Left lung (tissue), 4 donors: ENCODE measurements at regions not wholly inside any gene's neighbourhood (a gene's known extent, or its start where the extent isn't known, plus 50 kb on each side); places are given as distances from the start of the nearest gene placed in this dataset.
"Not testable (repeated sequence)": the region's sequence is repeated elsewhere in the genome, so short reads cannot be mapped to it uniquely, and the experiment has no call there.

Experiments used
- ATAC-seq: fragments of 200-7000 bp; cut with Tn5 transposase; one replicate; pipeline ENCODE4 v1.9.1; 2020; ENCODE audit warnings: moderate library complexity
- DNase-seq, 4 donors: peaks; one replicate each; pipeline ENCODE4 v3.0.0-alpha.2; 2013 to 2020
- H3K27ac ChIP-seq, 2 donors: fragments of 200-600 bp; sonication (generic) in 1 of 2; one replicate each; pipeline versions ENCODE4 v1.5.0 to v1.8.0; 2020 to 2021
- H3K27me3 ChIP-seq, 2 donors: fragments of 200-600 bp; sonication (generic) in 1 of 2; one replicate each; pipeline versions ENCODE4 v1.5.0 to v1.8.0; 2020 to 2021
- H3K36me3 ChIP-seq, 2 donors: fragments of 200-600 bp; sonication (generic) in 1 of 2; one replicate each; pipeline versions ENCODE4 v1.5.0 to v1.8.0; 2020 to 2021
- H3K4me1 ChIP-seq, 2 donors: fragments of 200-600 bp; one replicate each; pipeline ENCODE4 v1.8.0; 2021
- H3K4me3 ChIP-seq, 2 donors: fragments of 200-600 bp; sonication (generic) in 1 of 2; one replicate each; pipeline versions ENCODE4 v1.5.0 to v1.8.0; 2020 to 2021; ENCODE audit warnings: mild to moderate bottlenecking in 1 of 2
- H3K9me3 ChIP-seq, 2 donors: fragments of 200-600 bp; sonication (generic) in 1 of 2; one replicate each; pipeline versions ENCODE4 v1.5.0 to v1.8.0; 2020 to 2021
- CTCF ChIP-seq, 2 donors: fragments of 200-600 bp; sonication (generic) in 1 of 2; IDR thresholded peaks; one replicate each; pipeline versions ENCODE4 v1.5.0 to v1.8.0; 2021; ENCODE audit warnings: antibody characterized with exemption in 2 of 2
- intact Hi-C, 2 donors: fragments of 100-400 bp; cut with DNase I; formaldehyde crosslinking; loops; one replicate each; pipeline versions ENCODE4 v1.11.2 to v1.14.2; 2022
- donor health status: DM: no; HTN: yes; CAD: no.
- donor health status: DM: no; HTN: no; CAD: no.

DNA sequence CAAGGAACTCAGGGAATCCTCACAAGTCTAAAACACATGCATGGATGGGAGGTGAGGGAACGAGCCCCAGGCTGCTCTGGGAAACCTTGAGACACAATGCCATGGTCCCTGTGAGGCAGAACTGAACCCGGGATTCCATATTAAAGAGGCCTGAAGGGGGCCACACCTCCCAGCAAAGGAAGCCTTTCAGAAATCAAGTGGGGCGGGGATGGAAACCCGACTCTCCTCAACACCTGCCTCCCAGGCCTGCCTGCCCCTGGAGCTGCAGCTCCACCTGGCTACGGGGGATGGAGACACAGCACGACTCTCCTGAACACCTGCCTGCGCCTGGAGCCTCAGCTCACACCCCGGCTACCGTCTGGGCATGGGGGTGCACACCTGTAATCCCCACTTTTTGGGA, 77.8 kb upstream of the LPCAT1 start:
- peak in 2 of 4 donors; percentile 30 to 64 for DNase-seq
- H3K27me3 ChIP-seq: not testable (repeated sequence)

DNA sequence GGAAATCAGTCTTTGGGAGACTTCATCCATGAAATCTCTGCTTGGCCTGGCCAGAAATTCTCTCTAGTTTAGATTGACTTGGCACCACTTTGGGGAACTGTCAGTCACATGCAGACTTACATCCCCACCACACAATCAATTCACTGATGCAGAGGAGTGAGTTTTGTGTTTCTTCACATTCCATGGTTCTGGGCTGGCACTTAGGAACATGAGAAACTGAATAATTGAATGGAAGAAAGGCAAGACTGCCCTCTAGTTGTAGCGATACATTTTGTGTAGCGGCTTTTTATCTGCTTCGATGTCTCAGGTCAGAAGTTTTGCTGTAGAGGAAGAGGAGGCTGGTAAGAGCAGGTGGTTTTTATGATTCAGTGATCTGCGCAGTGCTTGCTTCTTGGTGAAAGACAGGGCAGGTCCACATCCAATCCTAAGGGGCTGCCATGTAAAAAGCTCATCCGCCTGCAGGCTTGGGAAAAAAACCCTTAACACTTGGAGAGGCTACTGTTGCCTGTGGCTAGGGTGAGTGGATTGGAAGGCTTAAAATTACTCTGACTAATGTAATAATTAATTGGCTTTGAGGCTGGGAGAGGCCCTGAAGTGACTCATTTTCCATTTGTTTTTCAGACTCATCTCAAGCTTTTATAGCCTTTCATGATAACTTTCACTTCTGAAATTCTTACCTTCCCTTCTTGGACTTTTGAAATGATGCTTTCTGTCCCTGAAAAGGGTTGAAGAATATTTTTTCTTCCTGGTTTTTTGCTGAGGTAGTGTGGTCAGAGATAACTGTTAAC, 75.4 kb upstream of the LPCAT1 start:
- H3K4me1 ChIP-seq, H3K4me3 ChIP-seq, H3K27ac ChIP-seq, intact Hi-C loops, H3K9me3 ChIP-seq, H3K36me3 ChIP-seq: not testable (repeated sequence)
- ATAC-seq (peak; percentile 40), DNase-seq (peak in 2 of 4 donors; percentile 39 to 61)
- peaks cover 0 to 22% of the 10 kb centered on the region in 2 donors for H3K27me3 ChIP-seq

More for the DNA sequence above, 77.8 kb upstream of the LPCAT1 start:
- H3K36me3 ChIP-seq, H3K9me3 ChIP-seq, intact Hi-C loops, H3K27ac ChIP-seq, H3K4me1 ChIP-seq, H3K4me3 ChIP-seq: not testable (repeated sequence)
- peak; percentile 88 for ATAC-seq

DNA sequence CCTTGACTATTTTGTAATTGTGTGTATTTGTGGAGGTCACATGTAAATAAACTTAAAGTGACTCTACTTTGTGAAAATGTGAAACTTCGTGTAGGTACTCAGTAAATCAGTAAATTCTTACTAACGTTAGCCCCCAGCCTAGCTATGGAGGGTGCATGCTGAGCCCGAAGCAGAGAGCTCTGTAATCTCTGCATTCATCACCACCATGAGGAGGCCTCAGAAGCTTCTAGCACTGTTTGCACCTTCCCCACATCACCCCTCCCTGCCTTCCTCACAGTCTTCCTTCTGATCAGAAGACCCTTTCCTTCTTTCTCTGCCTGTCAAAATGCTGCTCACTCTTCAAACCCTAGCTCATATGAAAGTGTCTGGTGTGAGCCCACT, 73.3 kb upstream of the LPCAT1 start:
- peak overlapping the region in 1 of 2 donors; percentile 28 for H3K27ac ChIP-seq
- H3K36me3 ChIP-seq, intact Hi-C loops, DNase-seq, H3K9me3 ChIP-seq, H3K4me1 ChIP-seq, H3K4me3 ChIP-seq, ATAC-seq: not testable (repeated sequence)
- peaks cover 0 to 21% of the 10 kb centered on the region in 2 donors for H3K27me3 ChIP-seq

DNA sequence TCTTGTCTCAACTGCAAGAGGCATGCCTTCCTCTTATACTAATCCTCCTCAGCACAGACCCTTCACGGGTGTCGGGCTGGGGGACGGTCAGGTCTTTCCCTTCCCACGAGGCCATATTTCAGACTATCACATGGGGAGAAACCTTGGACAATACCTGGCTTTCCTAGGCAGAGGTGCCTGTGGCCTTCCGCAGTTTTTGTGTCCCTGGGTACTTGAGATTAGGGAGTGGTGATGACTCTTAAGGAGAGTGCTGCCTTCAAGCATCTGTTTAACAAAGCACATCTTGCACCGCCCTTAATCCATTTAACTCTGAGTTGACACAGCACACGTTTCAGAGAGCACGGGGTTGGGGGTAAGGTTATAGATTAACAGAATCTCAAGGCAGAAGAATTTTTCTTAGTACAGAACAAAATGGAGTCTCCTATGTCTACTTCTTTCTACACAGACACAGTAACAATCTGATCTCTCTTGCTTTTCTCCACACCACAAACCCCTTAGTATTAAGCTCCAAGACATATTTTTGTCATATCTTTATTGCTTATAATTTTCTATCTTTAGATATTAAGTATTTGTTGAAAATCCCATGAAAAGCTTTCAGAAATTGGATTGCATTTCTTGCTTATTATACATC, 72.8 kb upstream of the LPCAT1 start:
- intact Hi-C loops, H3K9me3 ChIP-seq, H3K4me3 ChIP-seq, H3K36me3 ChIP-seq, ATAC-seq, H3K4me1 ChIP-seq, DNase-seq: not testable (repeated sequence)
- Histone ChIP-seq H3K27me3 (peaks cover 0 to 21% of the 10 kb centered on the region in 2 donors), H3K27ac (peak overlapping the region in 1 of 2 donors; percentile 28)

- ATAC-seq: peak; percentile 95
- H3K9me3 ChIP-seq: no peaks in the 10 kb centered on the region
- H3K4me1 ChIP-seq: peaks cover 3 to 4% of the 10 kb centered on the region in 2 donors
- peak overlapping the region; percentile 61 to 73 for H3K27ac ChIP-seq
- peak overlapping the region; percentile 48 to 49 for H3K4me3 ChIP-seq
- peak; percentile 79 to 92 (median 88) for DNase-seq
- TF ChIP-seq CTCF (IDR thresholded peaks at IDR 0.05): peak; percentile 13 to 21
- intact Hi-C loops: no loop called here
- H3K36me3 ChIP-seq: no peaks in the 10 kb centered on the region
- peaks cover 0 to 21% of the 10 kb centered on the region in 2 donors for H3K27me3 ChIP-seq
Measured at GRCh38 chr5:1594357-1595106, 70.8 kb upstream of the LPCAT1 start.

DNA sequence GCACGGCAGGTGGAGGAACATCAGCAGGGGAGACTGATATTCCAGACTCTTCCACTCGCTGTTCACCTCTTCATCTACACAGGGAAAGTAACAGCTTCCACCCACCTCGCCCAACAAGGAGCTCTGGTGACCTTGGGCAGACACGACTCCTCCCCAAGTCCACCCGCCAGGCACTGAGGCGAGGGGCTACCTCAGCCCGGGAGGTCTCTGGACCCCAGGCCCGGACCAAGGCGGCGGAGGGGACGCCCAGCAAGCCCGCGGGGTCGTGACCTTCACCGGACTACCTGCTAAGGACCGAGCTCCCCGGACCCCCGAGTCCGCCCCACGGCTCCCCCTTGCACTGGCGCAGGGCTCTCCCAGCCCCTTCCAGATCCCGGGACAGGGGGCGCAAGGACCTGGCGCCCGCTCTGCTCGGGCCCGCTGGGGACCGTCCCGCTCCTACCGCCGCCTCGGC, 70.2 kb upstream of the LPCAT1 start:
- no peak for DNase-seq
- TF ChIP-seq CTCF (IDR thresholded peaks at IDR 0.05): no peak
- peak; percentile 34 for ATAC-seq
- Histone ChIP-seq H3K36me3 (peaks cover 0 to 2% of the 10 kb centered on the region in 2 donors), H3K4me3 (peak overlapping the region; percentile 48 to 49), H3K9me3 (no peaks in the 10 kb centered on the region), H3K27me3 (peaks cover 0 to 21% of the 10 kb centered on the region in 2 donors), H3K27ac (peak overlapping the region; percentile 61 to 73), H3K4me1 (peaks cover 3 to 4% of the 10 kb centered on the region in 2 donors)
- intact Hi-C loops: no loop called here

DNA sequence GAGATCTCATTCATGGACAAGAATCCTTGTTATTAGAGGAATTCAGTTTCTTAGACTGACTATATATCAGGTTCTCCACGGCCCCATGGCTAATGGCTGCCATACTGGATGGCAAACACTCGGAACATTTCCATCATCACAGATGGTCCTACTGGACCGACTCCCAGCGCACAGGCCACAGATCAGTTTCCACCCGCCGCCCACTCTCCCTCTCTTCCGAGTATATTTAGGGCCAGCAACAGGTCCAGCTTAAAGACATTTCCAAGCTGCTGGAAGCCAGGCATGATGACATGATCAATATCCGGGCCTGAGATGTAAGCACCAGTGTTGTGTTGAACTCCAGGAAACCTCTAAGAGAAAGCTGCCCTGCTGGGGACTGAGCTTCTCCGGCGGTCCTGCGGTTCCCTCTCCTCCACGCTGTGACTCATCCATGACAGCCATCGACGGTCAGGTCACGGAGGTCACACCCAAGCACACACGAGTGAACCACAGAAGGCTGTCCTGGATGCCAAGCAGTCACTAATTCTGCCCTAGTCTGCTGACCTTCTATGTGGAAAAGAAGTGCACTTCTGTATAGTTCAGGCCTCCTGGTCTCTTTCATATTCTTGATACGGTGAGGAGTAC, 64.4 kb upstream of the LPCAT1 start:
- DNase-seq, H3K4me3 ChIP-seq, ATAC-seq, intact Hi-C loops, H3K4me1 ChIP-seq, H3K27ac ChIP-seq, H3K27me3 ChIP-seq, H3K9me3 ChIP-seq: not testable (repeated sequence)
- H3K36me3 ChIP-seq: peaks cover 0 to 15% of the 10 kb centered on the region in 2 donors

DNA sequence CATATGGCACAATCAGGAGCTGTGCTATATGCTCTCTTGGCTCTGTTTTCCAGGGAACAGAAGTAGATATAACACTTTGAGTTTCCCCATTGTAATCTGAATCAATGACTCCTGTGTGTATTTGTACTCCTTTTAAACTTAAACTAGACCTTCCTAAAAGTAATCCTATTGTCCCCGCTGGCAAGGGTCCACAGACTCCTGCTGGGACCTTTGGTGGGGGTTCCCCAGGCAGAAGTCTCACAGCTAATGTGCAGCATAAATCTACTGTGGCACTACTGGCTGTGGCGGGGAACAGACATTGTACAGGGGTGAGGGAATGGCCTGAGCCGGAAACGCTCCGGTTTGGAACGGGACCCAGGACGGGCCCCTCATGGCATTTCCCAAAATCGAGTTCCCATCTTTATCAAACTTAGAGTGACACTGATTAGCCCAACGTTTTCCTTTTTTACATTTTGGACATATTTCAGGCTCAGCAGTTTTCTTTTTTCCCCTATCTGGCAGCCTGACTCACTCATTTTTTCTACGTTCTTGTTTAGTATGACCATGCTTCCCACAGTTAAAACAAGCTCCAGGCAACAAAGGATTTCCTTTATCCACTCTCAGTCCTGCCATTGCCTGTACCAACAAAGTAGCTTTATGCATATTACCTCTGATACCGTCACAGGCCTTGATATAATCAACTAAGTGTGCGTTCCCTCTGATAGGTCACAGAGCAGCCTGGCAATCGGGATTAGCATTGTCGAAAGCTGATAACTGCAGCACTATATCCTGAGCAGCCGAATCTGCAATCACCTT, 59.5 kb upstream of the LPCAT1 start:
- DNase-seq, H3K9me3 ChIP-seq, H3K27me3 ChIP-seq, H3K4me1 ChIP-seq, intact Hi-C loops, ATAC-seq, H3K4me3 ChIP-seq, H3K27ac ChIP-seq: not testable (repeated sequence)
- H3K36me3 ChIP-seq: peaks cover 0 to 18% of the 10 kb centered on the region in 2 donors

DNA sequence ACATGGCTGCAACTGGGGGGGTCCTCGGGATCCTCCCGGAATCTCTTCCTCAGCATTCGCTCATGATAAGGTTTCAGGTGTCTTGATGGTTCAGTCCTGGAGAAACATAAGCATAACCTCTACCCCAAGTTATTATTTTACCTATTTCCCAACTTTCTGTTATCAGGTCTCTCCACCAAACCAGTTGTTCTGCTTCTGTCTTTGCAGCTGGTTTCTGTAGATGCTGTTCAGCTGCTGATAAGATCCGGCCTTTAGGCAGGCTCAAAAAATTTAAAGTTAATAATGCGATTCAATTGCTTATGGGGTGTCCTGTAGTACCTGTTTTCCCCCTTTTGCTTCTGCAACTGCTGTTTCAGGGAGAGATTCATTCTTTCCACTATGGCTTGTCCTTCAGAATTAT, 55.6 kb upstream of the LPCAT1 start:
- ATAC-seq, H3K9me3 ChIP-seq, H3K4me1 ChIP-seq, intact Hi-C loops, H3K27ac ChIP-seq, DNase-seq, H3K4me3 ChIP-seq, H3K27me3 ChIP-seq: not testable (repeated sequence)
- peaks cover 0 to 16% of the 10 kb centered on the region in 2 donors for H3K36me3 ChIP-seq

DNA sequence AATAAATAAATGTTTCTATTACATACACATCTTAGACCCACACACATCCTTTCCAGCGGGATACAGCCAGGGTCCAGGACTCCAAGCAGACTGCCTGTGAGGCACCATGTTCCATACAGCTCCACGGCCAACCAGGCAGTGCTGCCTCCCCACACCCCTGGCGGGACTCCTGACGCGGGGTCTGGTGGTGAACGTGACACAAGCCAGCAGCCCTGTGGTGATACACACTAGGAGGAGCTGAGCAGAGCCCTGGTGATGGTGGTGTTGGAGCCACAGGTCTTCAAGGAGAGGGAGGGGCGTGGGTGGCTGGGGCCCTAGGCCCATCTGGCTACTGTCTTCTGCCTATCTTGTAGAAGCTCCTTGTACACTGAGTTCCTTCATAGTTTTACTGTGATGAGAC, 53.1 kb upstream of the LPCAT1 start:
- H3K27me3 ChIP-seq, DNase-seq, H3K9me3 ChIP-seq, intact Hi-C loops, H3K4me3 ChIP-seq, H3K4me1 ChIP-seq, H3K27ac ChIP-seq: not testable (repeated sequence)
- ATAC-seq: peak; percentile 27
- H3K36me3 ChIP-seq: peaks cover 0 to 16% of the 10 kb centered on the region in 2 donors
